HCEC 1CT (cell line): ENCODE measurements at regions not wholly inside any gene's neighbourhood (a gene's known extent, or its start where the extent isn't known, plus 50 kb on each side); places are given as distances from the start of the nearest gene placed in this dataset.
"Not testable (repeated sequence)": the region's sequence is repeated elsewhere in the genome, so short reads cannot be mapped to it uniquely, and the experiment has no call there.

Source experiments
- DNase-seq: peaks from one replicate; pipeline ENCODE4 v3.0.0-alpha.2; 2017

GRCh38 chr3:105093371-105094252, 273.1 kb upstream of the ALCAM start:
- no peak for DNase-seq

GRCh38 chr3:105094588-105094987, 272.1 kb upstream of the ALCAM start:
- no peak for DNase-seq

GRCh38 chr3:105096071-105096470, 270.6 kb upstream of the ALCAM start:
- DNase-seq, result no peak

- DNase-seq, result no peak
Measured at GRCh38 chr3:105101603-105102002, 265.1 kb upstream of the ALCAM start.

GRCh38 chr3:105103139-105103538, 263.6 kb upstream of the ALCAM start:
- DNase-seq, result no peak

GRCh38 chr3:105108823-105109222, 257.9 kb upstream of the ALCAM start:
- DNase-seq, result peak; percentile 5

GRCh38 chr3:105118905-105119304, 247.8 kb upstream of the ALCAM start:
- DNase-seq, result peak; percentile 73

- peak; percentile 43 for DNase-seq
Measured at GRCh38 chr3:105119801-105120340, 246.8 kb upstream of the ALCAM start.

- DNase-seq, result no peak
Measured at GRCh38 chr3:105130911-105131310, 235.8 kb upstream of the ALCAM start.

- no peak for DNase-seq
Measured at GRCh38 chr3:105137911-105138310, 228.8 kb upstream of the ALCAM start.

- DNase-seq, result no peak
Measured at GRCh38 chr3:105139881-105140560, 226.7 kb upstream of the ALCAM start.

GRCh38 chr3:105140899-105141367, 225.8 kb upstream of the ALCAM start:
- no peak for DNase-seq

GRCh38 chr3:105144837-105145236, 221.9 kb upstream of the ALCAM start:
- no peak for DNase-seq

GRCh38 chr3:105145511-105145910, 221.2 kb upstream of the ALCAM start:
- no peak for DNase-seq

GRCh38 chr3:105149197-105149596, 217.5 kb upstream of the ALCAM start:
- DNase-seq, result not testable (repeated sequence)

- DNase-seq, result no peak
Measured at GRCh38 chr3:105152987-105153386, 213.7 kb upstream of the ALCAM start.

- DNase-seq, result no peak
Measured at GRCh38 chr3:105154692-105155091, 212.0 kb upstream of the ALCAM start.

- DNase-seq, result no peak
Measured at GRCh38 chr3:105157067-105157765, 209.5 kb upstream of the ALCAM start.

GRCh38 chr3:105157766-105158085, 209.0 kb upstream of the ALCAM start:
- no peak for DNase-seq

GRCh38 chr3:105158286-105158685, 208.4 kb upstream of the ALCAM start:
- no peak for DNase-seq

GRCh38 chr3:105162448-105162847, 204.3 kb upstream of the ALCAM start:
- no peak for DNase-seq

GRCh38 chr3:105166893-105167292, 199.8 kb upstream of the ALCAM start:
- DNase-seq, result no peak

- DNase-seq, result no peak
Measured at GRCh38 chr3:105170423-105170822, 196.3 kb upstream of the ALCAM start.
